ENCODE measurements at regions not wholly inside any gene's neighbourhood (a gene's known extent, or its start where the extent isn't known, plus 50 kb on each side); places are given as distances from the start of the nearest gene placed in this dataset.

- no peak for DNase-seq
- Mint-ChIP-seq H3K36me3 (ENCODE audit: low read depth) (no peaks in the 10 kb centered on the region), H3K9me3 (no peaks in the 10 kb centered on the region), H3K27ac (no peak overlapping the region), H3K4me1 (peaks cover 5% of the 10 kb centered on the region), H3K27me3 (ENCODE audit: low read depth, poor library complexity) (no peaks in the 10 kb centered on the region), H3K4me3 (no peak overlapping the region)
- TF ChIP-seq, protein P1, sequence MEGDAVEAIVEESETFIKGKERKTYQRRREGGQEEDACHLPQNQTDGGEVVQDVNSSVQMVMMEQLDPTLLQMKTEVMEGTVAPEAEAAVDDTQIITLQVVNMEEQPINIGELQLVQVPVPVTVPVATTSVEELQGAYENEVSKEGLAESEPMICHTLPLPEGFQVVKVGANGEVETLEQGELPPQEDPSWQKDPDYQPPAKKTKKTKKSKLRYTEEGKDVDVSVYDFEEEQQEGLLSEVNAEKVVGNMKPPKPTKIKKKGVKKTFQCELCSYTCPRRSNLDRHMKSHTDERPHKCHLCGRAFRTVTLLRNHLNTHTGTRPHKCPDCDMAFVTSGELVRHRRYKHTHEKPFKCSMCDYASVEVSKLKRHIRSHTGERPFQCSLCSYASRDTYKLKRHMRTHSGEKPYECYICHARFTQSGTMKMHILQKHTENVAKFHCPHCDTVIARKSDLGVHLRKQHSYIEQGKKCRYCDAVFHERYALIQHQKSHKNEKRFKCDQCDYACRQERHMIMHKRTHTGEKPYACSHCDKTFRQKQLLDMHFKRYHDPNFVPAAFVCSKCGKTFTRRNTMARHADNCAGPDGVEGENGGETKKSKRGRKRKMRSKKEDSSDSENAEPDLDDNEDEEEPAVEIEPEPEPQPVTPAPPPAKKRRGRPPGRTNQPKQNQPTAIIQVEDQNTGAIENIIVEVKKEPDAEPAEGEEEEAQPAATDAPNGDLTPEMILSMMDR (IDR thresholded peaks at IDR 0.05): no peak
Observed at GRCh38 chr3:105938806-105939205, 70.0 kb upstream of the CBLB start.

DNA sequence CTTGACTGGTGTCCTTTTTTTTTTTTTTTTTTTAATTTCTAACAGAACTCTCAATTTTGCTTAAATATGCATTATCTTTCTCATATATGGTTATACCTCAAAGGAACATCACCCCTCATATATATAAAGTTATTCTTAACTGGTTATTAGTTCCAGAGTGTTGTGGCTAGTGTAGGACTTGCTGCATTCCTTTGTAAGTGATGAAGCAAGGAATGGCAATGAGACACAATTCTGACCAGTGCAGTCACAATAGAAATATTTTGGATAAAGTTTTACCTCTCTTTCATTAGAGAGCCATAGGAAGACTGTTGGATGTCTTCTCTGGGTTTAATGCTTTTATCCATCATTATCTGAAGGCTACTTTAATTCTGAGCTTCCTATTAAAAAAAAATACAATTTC, 75.5 kb upstream of the CBLB start:
- H3K9me3 Mint-ChIP-seq: no peaks in the 10 kb centered on the region
- no peaks in the 10 kb centered on the region for H3K27me3 Mint-ChIP-seq (ENCODE audit: low read depth, poor library complexity)
- no peak overlapping the region for H3K4me3 Mint-ChIP-seq
- H3K36me3 Mint-ChIP-seq (ENCODE audit: low read depth): no peaks in the 10 kb centered on the region
- TF ChIP-seq, protein P1 (IDR thresholded peaks at IDR 0.05): no peak
- no peak for DNase-seq
- no peak overlapping the region for H3K27ac Mint-ChIP-seq
- H3K4me1 Mint-ChIP-seq: no peaks in the 10 kb centered on the region

DNA sequence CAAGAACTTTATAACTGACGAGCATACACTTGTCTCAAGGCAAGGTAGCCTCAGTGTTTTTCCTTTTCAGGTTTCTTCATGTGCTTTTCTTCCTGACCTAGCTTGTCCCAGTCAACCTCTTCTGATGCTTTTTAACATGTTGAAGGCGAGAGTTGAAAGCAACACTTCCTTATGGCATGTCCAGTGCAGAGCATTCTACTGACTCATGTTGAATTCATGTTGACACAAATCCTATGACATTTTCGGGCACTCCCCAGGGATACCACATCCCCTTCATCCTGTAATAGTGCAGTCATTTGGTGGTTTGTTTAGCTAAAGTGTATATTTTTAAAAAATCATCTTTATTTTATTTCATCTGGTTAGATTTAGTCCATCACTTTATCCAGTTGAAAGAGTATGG, 75.9 kb upstream of the CBLB start:
- Mint-ChIP-seq H3K27me3 (ENCODE audit: low read depth, poor library complexity) (no peaks in the 10 kb centered on the region), H3K27ac (no peak overlapping the region), H3K36me3 (ENCODE audit: low read depth) (no peaks in the 10 kb centered on the region), H3K9me3 (no peaks in the 10 kb centered on the region), H3K4me3 (no peak overlapping the region), H3K4me1 (no peaks in the 10 kb centered on the region)
- no peak for DNase-seq
- TF ChIP-seq, protein P1 (IDR thresholded peaks at IDR 0.05): no peak

DNA sequence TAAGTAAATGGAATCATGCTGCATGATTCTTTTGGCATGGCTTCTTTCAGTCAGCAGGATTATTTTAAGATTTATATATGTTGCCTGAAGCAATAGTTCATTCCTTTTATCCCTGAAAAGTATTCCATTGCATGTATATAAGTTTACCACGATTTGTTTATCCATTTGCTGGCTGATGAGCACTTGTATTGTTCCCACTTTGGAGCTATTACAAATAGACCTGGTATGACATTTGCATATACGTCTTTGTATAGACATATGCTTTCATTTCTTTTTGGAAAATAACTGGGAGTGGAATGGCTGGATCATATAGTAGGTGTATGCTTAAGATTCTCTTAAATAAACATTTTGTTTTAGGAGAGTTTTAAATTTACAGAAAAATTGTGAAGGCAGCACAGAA, 79.3 kb upstream of the CBLB start:
- H3K27ac Mint-ChIP-seq: no peak overlapping the region
- no peak for DNase-seq
- H3K4me3 Mint-ChIP-seq: no peak overlapping the region
- TF ChIP-seq, protein P1 (IDR thresholded peaks at IDR 0.05): no peak
- no peaks in the 10 kb centered on the region for H3K36me3 Mint-ChIP-seq (ENCODE audit: low read depth)
- H3K27me3 Mint-ChIP-seq (ENCODE audit: low read depth, poor library complexity): no peaks in the 10 kb centered on the region
- H3K9me3 Mint-ChIP-seq: no peaks in the 10 kb centered on the region
- no peaks in the 10 kb centered on the region for H3K4me1 Mint-ChIP-seq

DNA sequence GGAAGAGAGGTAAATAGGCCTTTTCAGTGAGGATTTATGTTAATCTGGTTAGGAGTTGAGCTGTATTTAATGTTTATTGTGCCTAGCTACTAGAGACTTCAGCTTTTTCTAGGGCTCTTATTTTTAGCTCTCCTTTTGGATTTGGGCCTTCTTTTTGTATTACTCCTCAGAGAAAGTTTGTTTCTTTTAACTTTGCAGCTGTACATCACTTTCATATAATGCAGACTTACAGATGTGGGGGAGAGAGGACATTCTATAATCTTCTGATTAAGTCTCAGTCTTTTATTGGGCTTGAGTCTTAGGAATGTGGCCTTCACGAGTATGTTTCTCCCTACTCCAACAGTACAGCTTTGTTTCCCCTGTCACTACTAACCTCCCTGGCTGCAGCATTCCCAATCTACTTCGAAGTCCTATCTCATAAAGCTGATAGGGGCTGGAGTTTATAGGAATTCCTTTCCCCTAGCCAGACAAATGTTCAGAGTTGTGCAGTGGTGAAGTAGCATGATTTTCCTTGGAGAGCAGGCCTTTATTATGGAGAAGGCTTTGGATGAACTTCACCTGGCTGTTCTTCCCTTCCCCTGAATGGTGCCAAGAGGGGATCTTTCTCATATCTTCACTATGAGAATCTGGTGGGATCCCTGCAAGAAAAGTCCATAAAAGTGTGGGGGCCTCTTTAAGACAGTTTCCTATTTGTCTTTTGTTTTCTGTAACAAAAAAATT, 82.2 kb upstream of the CBLB start:
- no peak overlapping the region for H3K4me3 Mint-ChIP-seq
- H3K36me3 Mint-ChIP-seq (ENCODE audit: low read depth): no peaks in the 10 kb centered on the region
- no peaks in the 10 kb centered on the region for H3K9me3 Mint-ChIP-seq
- TF ChIP-seq, protein P1 (IDR thresholded peaks at IDR 0.05): no peak
- DNase-seq: no peak
- no peaks in the 10 kb centered on the region for H3K4me1 Mint-ChIP-seq
- no peaks in the 10 kb centered on the region for H3K27me3 Mint-ChIP-seq (ENCODE audit: low read depth, poor library complexity)
- no peak overlapping the region for H3K27ac Mint-ChIP-seq

DNA sequence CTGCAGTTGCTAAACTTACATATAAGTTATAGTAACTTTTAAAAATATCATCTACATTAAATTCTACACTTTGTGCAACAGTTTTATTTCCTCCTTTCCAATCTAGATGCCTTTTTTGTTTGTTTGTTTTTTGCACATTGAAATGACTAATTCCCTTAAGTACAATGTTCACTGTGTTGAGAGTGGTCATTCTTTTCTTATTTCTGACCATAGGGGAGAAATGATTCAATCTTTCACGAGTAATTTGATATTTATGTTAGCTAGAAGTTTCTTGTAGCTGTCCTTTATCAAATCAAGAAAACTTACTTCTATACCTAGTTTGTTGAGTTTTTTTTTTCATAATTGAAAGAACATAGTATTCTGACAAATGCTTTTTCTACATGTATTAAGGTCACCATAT, 85.0 kb upstream of the CBLB start:
- no peak for DNase-seq

More for the DNA sequence above, 85.0 kb upstream of the CBLB start:
- Mint-ChIP-seq H3K36me3 (ENCODE audit: low read depth) (no peaks in the 10 kb centered on the region), H3K9me3 (no peaks in the 10 kb centered on the region), H3K27me3 (ENCODE audit: low read depth, poor library complexity) (no peaks in the 10 kb centered on the region), H3K4me1 (no peaks in the 10 kb centered on the region), H3K4me3 (no peak overlapping the region), H3K27ac (no peak overlapping the region)
- TF ChIP-seq, protein P1 (IDR thresholded peaks at IDR 0.05): no peak
